Natural killer cell (primary cell): ENCODE measurements at regions not wholly inside any gene's neighbourhood (a gene's known extent, or its start where the extent isn't known, plus 50 kb on each side); places are given as distances from the start of the nearest gene placed in this dataset.

ENCODE experiments used
- ATAC-seq, 3 donors: fragments of 150-1000 bp in 2 of 3; fragments of 200-7000 bp in 1 of 3; cut with Tn5 transposase; 1 replicate in 1 of 3; 2 replicates in 2 of 3; pipeline ENCODE4 v1.10.0; 2021; ENCODE audit warnings: mild to moderate bottlenecking in 2 of 3, moderate library complexity in 2 of 3
- DNase-seq, 2 donors: peaks; one replicate each; pipeline versions ENCODE4 v3.0.0 to v3.0.0-alpha.2; 2013 to 2021; ENCODE audit warnings: mixed read lengths in 1 of 2
- H3K27ac ChIP-seq: one replicate; pipeline ENCODE4 v1.5.1; 2013; ENCODE audit warnings: mild to moderate bottlenecking, low read length
- H3K27me3 ChIP-seq: one replicate; pipeline ENCODE4 v1.6.1; 2013; ENCODE audit warnings: low read length; ENCODE audit not compliant: control insufficient read depth, insufficient read depth
- H3K36me3 ChIP-seq: one replicate; pipeline ENCODE4 v1.6.1; 2013; ENCODE audit warnings: low read length; ENCODE audit not compliant: control insufficient read depth, insufficient read depth
- H3K4me1 ChIP-seq: one replicate; pipeline ENCODE4 v1.6.1; 2013; ENCODE audit warnings: low read length; ENCODE audit not compliant: control insufficient read depth, insufficient read depth
- H3K4me3 ChIP-seq: one replicate; pipeline ENCODE4 v1.5.1; 2013; ENCODE audit warnings: low read length
- H3K9me3 ChIP-seq: one replicate; pipeline ENCODE4 v1.6.1; 2013; ENCODE audit warnings: low read length; ENCODE audit not compliant: control insufficient read depth, insufficient read depth
- H3K27ac Mint-ChIP-seq, 2 donors: one replicate each; pipeline ENCODE4 v1.8.0; 2022; ENCODE audit warnings: mild to moderate bottlenecking in 2 of 2, mixed read lengths in 2 of 2, moderate library complexity in 1 of 2
- H3K27me3 Mint-ChIP-seq, 2 donors: one replicate each; pipeline ENCODE4 v1.8.0; 2022; ENCODE audit warnings: low read depth in 2 of 2, mixed read lengths in 2 of 2
- H3K36me3 Mint-ChIP-seq: one replicate; pipeline ENCODE4 v1.8.0; 2022; ENCODE audit warnings: mixed read lengths
- H3K4me1 Mint-ChIP-seq, 2 donors: one replicate each; pipeline ENCODE4 v1.8.0; 2022; ENCODE audit warnings: mixed read lengths in 2 of 2
- H3K4me3 Mint-ChIP-seq: one replicate; pipeline ENCODE4 v1.8.0; 2022; ENCODE audit warnings: mild to moderate bottlenecking, moderate library complexity, mixed read lengths
- H3K9me3 Mint-ChIP-seq, 2 donors: one replicate each; pipeline ENCODE4 v1.8.0; 2022; ENCODE audit warnings: mixed read lengths in 2 of 2
- WGBS: methylation state at CpG from one replicate; pipeline ENCODE4 v1.1.7; 2013; ENCODE audit warnings: missing lambda C conversion rate; ENCODE audit not compliant: insufficient coverage; 5-methylcytosine and 5-hydroxymethylcytosine counted together
- intact Hi-C: fragments of 100-400 bp; cut with micrococcal nuclease; formaldehyde crosslinking; loops from one replicate; pipeline ENCODE4 v1.14.2; 2022
- TF ChIP-seq, protein P1 (sequence below): fragments of 200-600 bp; IDR thresholded peaks from one replicate; pipeline ENCODE4 v1.8.0; 2022; ENCODE audit warnings: antibody characterized with exemption

GRCh38 chr2:62595474-62595873 is 89.5 kb upstream of the TMEM17 start:
- H3K27me3 Mint-ChIP-seq = peaks cover 2 to 3% of the 10 kb centered on the region in 2 donors
- H3K36me3 ChIP-seq = no peaks in the 10 kb centered on the region
- no peak overlapping the region for H3K27ac ChIP-seq
- H3K4me3 ChIP-seq = no peak overlapping the region
- H3K9me3 ChIP-seq = no peaks in the 10 kb centered on the region
- 83% methylated on average over 2 of the region's 3 CpGs for WGBS
- H3K4me3 Mint-ChIP-seq = no peak overlapping the region
- no peaks in the 10 kb centered on the region for H3K4me1 Mint-ChIP-seq
- no peak overlapping the region for H3K27ac Mint-ChIP-seq
- intact Hi-C loops = no loop called here
- TF ChIP-seq, protein P1, sequence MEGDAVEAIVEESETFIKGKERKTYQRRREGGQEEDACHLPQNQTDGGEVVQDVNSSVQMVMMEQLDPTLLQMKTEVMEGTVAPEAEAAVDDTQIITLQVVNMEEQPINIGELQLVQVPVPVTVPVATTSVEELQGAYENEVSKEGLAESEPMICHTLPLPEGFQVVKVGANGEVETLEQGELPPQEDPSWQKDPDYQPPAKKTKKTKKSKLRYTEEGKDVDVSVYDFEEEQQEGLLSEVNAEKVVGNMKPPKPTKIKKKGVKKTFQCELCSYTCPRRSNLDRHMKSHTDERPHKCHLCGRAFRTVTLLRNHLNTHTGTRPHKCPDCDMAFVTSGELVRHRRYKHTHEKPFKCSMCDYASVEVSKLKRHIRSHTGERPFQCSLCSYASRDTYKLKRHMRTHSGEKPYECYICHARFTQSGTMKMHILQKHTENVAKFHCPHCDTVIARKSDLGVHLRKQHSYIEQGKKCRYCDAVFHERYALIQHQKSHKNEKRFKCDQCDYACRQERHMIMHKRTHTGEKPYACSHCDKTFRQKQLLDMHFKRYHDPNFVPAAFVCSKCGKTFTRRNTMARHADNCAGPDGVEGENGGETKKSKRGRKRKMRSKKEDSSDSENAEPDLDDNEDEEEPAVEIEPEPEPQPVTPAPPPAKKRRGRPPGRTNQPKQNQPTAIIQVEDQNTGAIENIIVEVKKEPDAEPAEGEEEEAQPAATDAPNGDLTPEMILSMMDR = no peak
- H3K27me3 ChIP-seq = no peaks in the 10 kb centered on the region
- ATAC-seq (no peak), DNase-seq (no peak)
- no peaks in the 10 kb centered on the region for H3K36me3 Mint-ChIP-seq
- H3K9me3 Mint-ChIP-seq = no peaks in the 10 kb centered on the region
- H3K4me1 ChIP-seq = no peaks in the 10 kb centered on the region

GRCh38 chr2:62593825-62594224 is 87.8 kb upstream of the TMEM17 start:
- H3K4me3 ChIP-seq = no peak overlapping the region
- H3K27me3 ChIP-seq = no peaks in the 10 kb centered on the region
- Mint-ChIP-seq H3K36me3 (no peaks in the 10 kb centered on the region), H3K27ac (no peak overlapping the region), H3K9me3 (no peaks in the 10 kb centered on the region), H3K27me3 (no peaks in the 10 kb centered on the region), H3K4me1 (no peaks in the 10 kb centered on the region), H3K4me3 (no peak overlapping the region)
- intact Hi-C loops = no loop called here
- WGBS = 94% methylated on average over 3 of the region's 3 CpGs
- DNase-seq = no peak
- no peaks in the 10 kb centered on the region for H3K9me3 ChIP-seq
- TF ChIP-seq, protein P1 = no peak
- H3K36me3 ChIP-seq = no peaks in the 10 kb centered on the region
- no peak for ATAC-seq
- no peaks in the 10 kb centered on the region for H3K4me1 ChIP-seq
- no peak overlapping the region for H3K27ac ChIP-seq

GRCh38 chr2:62591491-62591890 is 85.5 kb upstream of the TMEM17 start:
- TF ChIP-seq, protein P1 = no peak
- Histone ChIP-seq H3K36me3 (no peaks in the 10 kb centered on the region), H3K27ac (no peak overlapping the region), H3K9me3 (no peaks in the 10 kb centered on the region), H3K4me3 (no peak overlapping the region), H3K4me1 (no peaks in the 10 kb centered on the region), H3K27me3 (no peaks in the 10 kb centered on the region)
- Mint-ChIP-seq H3K4me3 (no peak overlapping the region), H3K27ac (no peak overlapping the region), H3K27me3 (peaks cover 0 to 2% of the 10 kb centered on the region in 2 donors), H3K36me3 (no peaks in the 10 kb centered on the region), H3K4me1 (no peaks in the 10 kb centered on the region), H3K9me3 (no peaks in the 10 kb centered on the region)
- no peak for ATAC-seq
- DNase-seq = no peak
- 80% methylated on average over 1 of the region's 1 CpG for WGBS
- intact Hi-C loops = no loop called here

DNA sequence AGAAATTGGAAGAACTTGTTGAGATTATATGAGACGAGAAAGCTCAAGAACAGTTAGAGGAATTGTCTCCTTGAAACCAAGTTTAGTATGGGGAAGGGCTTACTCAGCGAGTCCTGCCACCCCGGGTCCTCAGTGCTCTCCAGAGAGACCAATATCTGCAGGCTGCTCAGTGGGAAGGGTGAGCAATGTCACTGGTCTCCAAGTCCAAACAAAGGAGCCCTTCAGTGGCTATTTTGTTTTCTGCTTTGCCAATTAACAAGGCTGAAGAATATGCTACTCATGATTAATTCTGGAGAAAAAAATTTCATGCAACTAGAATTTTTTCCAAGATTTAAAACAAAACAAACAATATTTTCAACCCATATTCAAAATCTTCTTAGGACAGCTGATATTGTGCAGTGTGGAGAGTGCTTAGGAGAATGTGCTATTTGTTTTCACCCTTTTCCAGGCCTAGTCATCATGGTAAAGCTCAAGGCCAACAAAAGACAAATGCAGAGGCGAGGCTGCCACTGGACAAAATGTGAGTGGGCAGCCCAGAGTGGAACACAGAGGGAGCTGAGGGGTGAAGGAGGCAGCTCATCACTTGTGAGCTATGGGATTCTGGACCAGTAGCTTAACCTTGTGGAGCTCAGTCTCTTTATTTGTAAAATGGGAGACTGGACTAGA is 83.8 kb upstream of the TMEM17 start:
- intact Hi-C loops = no loop called here
- peaks cover 0 to 4% of the 10 kb centered on the region in 2 donors for H3K27me3 Mint-ChIP-seq
- H3K27ac Mint-ChIP-seq = no peak overlapping the region
- Histone ChIP-seq H3K36me3 (no peaks in the 10 kb centered on the region), H3K27me3 (no peaks in the 10 kb centered on the region), H3K4me3 (no peak overlapping the region), H3K27ac (no peak overlapping the region), H3K9me3 (no peaks in the 10 kb centered on the region), H3K4me1 (no peaks in the 10 kb centered on the region)
- no peak for DNase-seq
- TF ChIP-seq, protein P1 = no peak
- H3K36me3 Mint-ChIP-seq = no peaks in the 10 kb centered on the region
- WGBS = 70% methylated on average over 4 of the region's 4 CpGs
- no peaks in the 10 kb centered on the region for H3K9me3 Mint-ChIP-seq
- H3K4me3 Mint-ChIP-seq = no peak overlapping the region
- no peak for ATAC-seq
- H3K4me1 Mint-ChIP-seq = no peaks in the 10 kb centered on the region
